ENCODE measurements at regions not wholly inside any gene's neighbourhood (a gene's known extent, or its start where the extent isn't known, plus 50 kb on each side); places are given as distances from the start of the nearest gene placed in this dataset.
A peak's percentile ranks its signal among the peaks of the same experiment; 100 is the strongest.
"Not testable (repeated sequence)": the region's sequence is repeated elsewhere in the genome, so short reads cannot be mapped to it uniquely, and the experiment has no call there.

GRCh38 chr21:9246010-9246409 lies 1275.4 kb upstream of the TPTE start:
- H3K36me3 ChIP-seq; H3K27ac ChIP-seq; H3K4me3 ChIP-seq; H3K4me1 ChIP-seq; H3K27me3 ChIP-seq; DNase-seq (ENCODE audit: low spot score): not testable (repeated sequence)
- H3K9me3 ChIP-seq, result peaks cover 0 to 23% of the 10 kb centered on the region in 2 donors

DNA sequence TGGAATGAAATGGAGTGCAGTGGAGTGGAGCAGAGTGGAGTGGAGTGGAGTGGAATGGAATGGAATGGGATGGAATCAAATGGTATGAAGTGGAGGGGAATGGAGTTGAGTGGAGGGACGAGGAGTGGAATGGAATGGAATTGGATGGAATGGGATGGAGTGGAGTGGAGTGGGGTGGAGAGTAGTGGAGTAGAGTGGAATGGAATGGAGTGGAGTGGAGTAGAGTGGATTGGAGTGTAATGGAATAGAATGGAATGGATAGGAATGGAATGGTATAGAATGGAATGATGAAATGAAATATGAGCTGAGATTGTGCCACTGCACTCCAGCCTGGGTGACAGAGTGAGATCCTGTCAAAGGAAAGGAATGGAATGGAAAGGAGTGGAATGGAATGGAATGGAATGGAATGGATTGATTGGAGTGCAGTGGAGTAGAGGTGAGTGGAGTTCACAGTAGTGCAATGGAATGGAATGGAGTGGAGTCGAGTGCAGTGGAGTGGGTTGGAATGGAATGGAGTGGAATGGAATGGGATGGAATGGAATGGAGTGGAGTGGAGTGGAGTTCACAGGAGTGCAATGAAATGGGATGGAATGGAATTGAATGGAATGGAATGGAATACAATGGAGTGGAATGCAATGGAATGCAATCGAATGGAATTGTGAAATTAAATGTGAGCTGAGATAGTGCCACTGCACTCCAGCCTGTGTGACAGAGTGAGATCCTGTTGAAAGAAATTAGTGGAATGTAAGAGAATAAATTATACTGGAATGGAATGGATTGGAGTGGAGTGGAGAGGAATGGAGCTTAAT lies 1274.7 kb upstream of the TPTE start:
- H3K27me3 ChIP-seq, H3K27ac ChIP-seq, H3K4me3 ChIP-seq, H3K4me1 ChIP-seq, H3K36me3 ChIP-seq: not testable (repeated sequence)
- peaks cover 0 to 23% of the 10 kb centered on the region in 2 donors for H3K9me3 ChIP-seq
- DNase-seq (ENCODE audit: low spot score), result peak; percentile 58

- H3K4me3 ChIP-seq, result not testable (repeated sequence)
- DNase-seq (ENCODE audit: low spot score), result peak; percentile 47
Observed at GRCh38 chr21:9247290-9247613, 1274.1 kb upstream of the TPTE start.

GRCh38 chr21:9247616-9248317 lies 1273.6 kb upstream of the TPTE start:
- H3K4me3 ChIP-seq, H3K27ac ChIP-seq, H3K27me3 ChIP-seq, H3K4me1 ChIP-seq, H3K36me3 ChIP-seq: not testable (repeated sequence)
- DNase-seq (ENCODE audit: low spot score), result peak; percentile 46
- peaks cover 0 to 23% of the 10 kb centered on the region in 2 donors for H3K9me3 ChIP-seq

More at GRCh38 chr21:9247290-9247613, 1274.1 kb upstream of the TPTE start:
- H3K9me3 ChIP-seq, result peaks cover 0 to 23% of the 10 kb centered on the region in 2 donors
- H3K27me3 ChIP-seq, H3K4me1 ChIP-seq, H3K27ac ChIP-seq, H3K36me3 ChIP-seq: not testable (repeated sequence)
